Panc1 (cell line): ENCODE measurements at regions not wholly inside any gene's neighbourhood (a gene's known extent, or its start where the extent isn't known, plus 50 kb on each side); places are given as distances from the start of the nearest gene placed in this dataset.

ENCODE experiments used
- ATAC-seq: fragments of 200-7000 bp; cut with Tn5 transposase; 2 replicates; pipeline ENCODE4 v1.9.1; 2020; ENCODE audit warnings: mild to moderate bottlenecking, moderate library complexity
- BruUV-seq: library from RNA; stranded (reverse); fragments of 400-500 nt; replicated peaks from 2 replicates; lab custom pipeline; 2021; lab: Mats Ljungman, UMichigan
- CTCF ChIA-PET: fragments of 300-600 bp; sonication (Branson Sonifier 250); formaldehyde crosslinking; loops from one replicate; lab custom pipeline; 2022; ENCODE audit warnings: antibody characterized with exemption; lab: Charles Lee
- POLR2A ChIA-PET: fragments of 300-600 bp; sonication (Branson Sonifier 250); formaldehyde crosslinking; loops from one replicate; lab custom pipeline; 2022; ENCODE audit warnings: antibody characterized with exemption; lab: Charles Lee
- DNase-seq: peaks from one replicate; pipeline ENCODE4 v3.0.0-alpha.2; 2010; ENCODE audit warnings: low read depth, low spot score
- H3K27ac ChIP-seq: 2 replicates; pipeline ENCODE4 v1.5.1; 2011; ENCODE audit warnings: mild to moderate bottlenecking, low read length, inconsistent platforms
- H3K27me3 ChIP-seq: fragments of 200-500 bp; sonication (Bioruptor generic); 2 replicates; pipeline ENCODE4 v1.6.0; 2014; ENCODE audit warnings: low read length, inconsistent platforms; ENCODE audit not compliant: control insufficient read depth, insufficient read depth
- H3K36me3 ChIP-seq: fragments of 200-500 bp; sonication (Bioruptor generic); 2 replicates; pipeline ENCODE4 v1.5.1; 2014; ENCODE audit warnings: inconsistent platforms, mild to moderate bottlenecking, low read length, moderate library complexity; ENCODE audit not compliant: control insufficient read depth, insufficient read depth
- H3K4me1 ChIP-seq: 2 replicates; pipeline ENCODE4 v1.5.1; 2011; ENCODE audit warnings: inconsistent platforms, mild to moderate bottlenecking, low read length, moderate library complexity; ENCODE audit not compliant: control insufficient read depth, insufficient read depth
- H3K4me3 ChIP-seq, 2 experiments: 2 replicates each; pipeline ENCODE4 v1.5.1; 2011 to 2012; ENCODE audit warnings: low read depth in 2 of 2, low read length in 2 of 2, mild to moderate bottlenecking in 2 of 2, inconsistent platforms in 1 of 2, moderate library complexity in 1 of 2
- H3K9me3 ChIP-seq: fragments of 200-500 bp; sonication (Bioruptor generic); 2 replicates; pipeline ENCODE4 v1.5.1; 2014; ENCODE audit warnings: low read depth, mild to moderate bottlenecking, inconsistent platforms, low read length, moderate library complexity; ENCODE audit not compliant: control insufficient read depth, insufficient read depth
- POLR2AphosphoS5 ChIP-seq: IDR thresholded peaks from 2 replicates; pipeline ENCODE4 v1.6.1; 2012; ENCODE audit warnings: mild to moderate bottlenecking, low read depth, low read length, moderate library complexity
- REST ChIP-seq, 2 experiments: IDR thresholded peaks; 2 replicates each; pipeline ENCODE4 v1.6.1; 2011 to 2012; ENCODE audit warnings: low read depth in 2 of 2, control low read depth in 1 of 2, low read length in 1 of 2, mild to moderate bottlenecking in 1 of 2, moderate library complexity in 1 of 2; ENCODE audit not compliant: insufficient read depth in 1 of 2
- SIN3A ChIP-seq: IDR thresholded peaks from 2 replicates; pipeline ENCODE4 v1.6.1; 2012; ENCODE audit warnings: low read depth, mild to moderate bottlenecking, low read length, moderate library complexity, borderline replicate concordance; ENCODE audit not compliant: insufficient read depth
- TCF7L2 ChIP-seq: IDR thresholded peaks from 2 replicates; pipeline ENCODE4 v1.6.1; 2011; ENCODE audit warnings: mild to moderate bottlenecking, low read depth, low read length, inconsistent platforms
- in situ Hi-C: cut with HindIII; loops from 2 replicates; pipeline ENCODE4 v1.10.0; 2016; ENCODE audit warnings: low sequenced_read_pairs, low pct_unique_long_range_greater_than_20kb
- intact Hi-C: fragments of 100-400 bp; cut with micrococcal nuclease; formaldehyde crosslinking; loops from one replicate; pipeline ENCODE4 v1.10.0; 2022; ENCODE audit not compliant: unreplicated experiment
- TF ChIP-seq, protein P1 (sequence below): fragments of 450-650 bp; IDR thresholded peaks from 2 replicates; pipeline ENCODE4 v1.5.1; 2017; ENCODE audit warnings: mild to moderate bottlenecking

- no peak overlapping the region for H3K27ac ChIP-seq
- ATAC-seq = no peak
- H3K4me1 ChIP-seq = no peaks in the 10 kb centered on the region
- H3K4me3 ChIP-seq = no peak overlapping the region
- no TSS peak for BruUV-seq
- ChIA-PET POLR2A (no interaction called here), CTCF (no interaction called here)
- H3K9me3 ChIP-seq = no peaks in the 10 kb centered on the region
- in situ Hi-C loops (no loop called here), intact Hi-C loops (no loop called here)
- TF ChIP-seq POLR2AphosphoS5 = no peak
- TF ChIP-seq TCF7L2 = no peak
- no peaks in the 10 kb centered on the region for H3K36me3 ChIP-seq
- no peaks in the 10 kb centered on the region for H3K27me3 ChIP-seq
- no peak for DNase-seq
Observed at GRCh38 chr3:139759470-139759869, 81.7 kb upstream of the NMNAT3 start.

- no peak overlapping the region for H3K4me3 ChIP-seq
- no peaks in the 10 kb centered on the region for H3K4me1 ChIP-seq
- H3K27ac ChIP-seq = no peak overlapping the region
- CTCF ChIA-PET = no interaction called here
- intact Hi-C loops (no loop called here), in situ Hi-C loops (no loop called here)
- BruUV-seq = no TSS peak
- TF ChIP-seq SIN3A (no peak), REST (IDR thresholded peaks at IDR 0.05; ENCODE audit: insufficient read depth in 1 of 2, low read depth in 2 of 2, low read length in 1 of 2) (no peak), POLR2AphosphoS5 (no peak), TCF7L2 (no peak)
- TF ChIP-seq, protein P1, sequence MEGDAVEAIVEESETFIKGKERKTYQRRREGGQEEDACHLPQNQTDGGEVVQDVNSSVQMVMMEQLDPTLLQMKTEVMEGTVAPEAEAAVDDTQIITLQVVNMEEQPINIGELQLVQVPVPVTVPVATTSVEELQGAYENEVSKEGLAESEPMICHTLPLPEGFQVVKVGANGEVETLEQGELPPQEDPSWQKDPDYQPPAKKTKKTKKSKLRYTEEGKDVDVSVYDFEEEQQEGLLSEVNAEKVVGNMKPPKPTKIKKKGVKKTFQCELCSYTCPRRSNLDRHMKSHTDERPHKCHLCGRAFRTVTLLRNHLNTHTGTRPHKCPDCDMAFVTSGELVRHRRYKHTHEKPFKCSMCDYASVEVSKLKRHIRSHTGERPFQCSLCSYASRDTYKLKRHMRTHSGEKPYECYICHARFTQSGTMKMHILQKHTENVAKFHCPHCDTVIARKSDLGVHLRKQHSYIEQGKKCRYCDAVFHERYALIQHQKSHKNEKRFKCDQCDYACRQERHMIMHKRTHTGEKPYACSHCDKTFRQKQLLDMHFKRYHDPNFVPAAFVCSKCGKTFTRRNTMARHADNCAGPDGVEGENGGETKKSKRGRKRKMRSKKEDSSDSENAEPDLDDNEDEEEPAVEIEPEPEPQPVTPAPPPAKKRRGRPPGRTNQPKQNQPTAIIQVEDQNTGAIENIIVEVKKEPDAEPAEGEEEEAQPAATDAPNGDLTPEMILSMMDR = no peak
- ATAC-seq (no peak), DNase-seq (no peak)
- H3K36me3 ChIP-seq = no peaks in the 10 kb centered on the region
- no peaks in the 10 kb centered on the region for H3K27me3 ChIP-seq
- no peaks in the 10 kb centered on the region for H3K9me3 ChIP-seq
- POLR2A ChIA-PET = no interaction called here
Observed at GRCh38 chr3:139758654-139759291, 81.0 kb upstream of the NMNAT3 start.

DNA sequence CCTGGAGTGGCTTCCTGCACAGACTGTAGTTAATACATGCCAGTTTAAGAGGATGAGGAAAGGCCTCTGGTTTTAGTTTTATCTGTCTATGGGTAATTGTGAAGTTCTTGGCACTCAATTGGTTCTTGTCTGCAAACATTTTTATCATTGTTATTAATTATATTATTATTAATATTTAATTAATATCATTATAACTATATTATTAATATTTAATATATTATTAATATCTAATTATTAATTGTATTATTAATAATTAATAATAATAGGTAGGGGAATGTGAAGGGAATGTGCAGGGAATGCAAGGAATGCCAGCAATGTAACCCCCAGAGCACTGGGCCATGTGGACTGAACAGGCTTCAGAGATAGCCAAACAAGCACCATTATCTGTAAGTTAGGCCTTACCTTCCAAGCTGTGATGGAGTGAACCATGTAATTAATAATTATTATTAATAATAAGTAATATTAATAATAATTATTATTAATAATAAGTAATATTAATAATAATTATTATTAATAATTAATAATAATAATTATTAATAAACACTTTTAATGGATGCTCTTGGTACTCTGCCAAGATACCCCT is 79.8 kb upstream of the NMNAT3 start:
- no peaks in the 10 kb centered on the region for H3K4me1 ChIP-seq
- POLR2A ChIA-PET = no interaction called here
- no peak overlapping the region for H3K27ac ChIP-seq
- H3K27me3 ChIP-seq = no peaks in the 10 kb centered on the region
- no peaks in the 10 kb centered on the region for H3K9me3 ChIP-seq
- no peak overlapping the region for H3K4me3 ChIP-seq
- no peaks in the 10 kb centered on the region for H3K36me3 ChIP-seq
- intact Hi-C loops = no loop called here
- BruUV-seq = no TSS peak
- TF ChIP-seq POLR2AphosphoS5 = no peak
- no peak for TF ChIP-seq SIN3A
- TF ChIP-seq, protein P1 = no peak
- TF ChIP-seq REST (IDR thresholded peaks at IDR 0.05; ENCODE audit: insufficient read depth in 1 of 2, low read depth in 2 of 2, low read length in 1 of 2) = no peak
- TF ChIP-seq TCF7L2 = no peak
- DNase-seq (no peak), ATAC-seq (no peak)
- in situ Hi-C loops = no loop called here
- CTCF ChIA-PET = no interaction called here
